DMS153 treated with DMSO at 0.1 percent for 48 hours (cell line): ENCODE measurements at regions not wholly inside any gene's neighbourhood (a gene's known extent, or its start where the extent isn't known, plus 50 kb on each side); places are given as distances from the start of the nearest gene placed in this dataset.
"Not testable (repeated sequence)": the region's sequence is repeated elsewhere in the genome, so short reads cannot be mapped to it uniquely, and the experiment has no call there.

ENCODE experiments used
- DNase-seq: peaks from one replicate; lab custom pipeline; 2025; ENCODE audit not compliant: unreplicated experiment; lab: John Stamatoyannopoulos, UW

GRCh38 chr2:120647487-120647886 lies 88.2 kb upstream of the GLI2 start:
- no peak for DNase-seq

- DNase-seq: not testable (repeated sequence)
Observed at GRCh38 chr2:120649381-120649780, 86.3 kb upstream of the GLI2 start.

- DNase-seq: no peak
Observed at GRCh38 chr2:120650022-120650644, 85.5 kb upstream of the GLI2 start.

- no peak for DNase-seq
Observed at GRCh38 chr2:120651818-120652217, 83.8 kb upstream of the GLI2 start.

GRCh38 chr2:120653046-120653445 lies 82.6 kb upstream of the GLI2 start:
- DNase-seq: no peak

- no peak for DNase-seq
Observed at GRCh38 chr2:120653871-120654270, 81.8 kb upstream of the GLI2 start.

GRCh38 chr2:120654381-120655134 lies 81.1 kb upstream of the GLI2 start:
- DNase-seq: no peak

GRCh38 chr2:120656273-120656950 lies 79.3 kb upstream of the GLI2 start:
- DNase-seq: no peak

GRCh38 chr2:120658042-120658769 lies 77.5 kb upstream of the GLI2 start:
- no peak for DNase-seq

- no peak for DNase-seq
Observed at GRCh38 chr2:120658770-120659158, 76.9 kb upstream of the GLI2 start.

GRCh38 chr2:120659275-120659977 lies 76.2 kb upstream of the GLI2 start:
- DNase-seq: no peak

GRCh38 chr2:120660056-120660694 lies 75.5 kb upstream of the GLI2 start:
- no peak for DNase-seq

- DNase-seq: no peak
Observed at GRCh38 chr2:120660771-120661459, 74.8 kb upstream of the GLI2 start.

GRCh38 chr2:120661551-120661950 lies 74.1 kb upstream of the GLI2 start:
- no peak for DNase-seq

GRCh38 chr2:120662046-120662445 lies 73.6 kb upstream of the GLI2 start:
- no peak for DNase-seq

- DNase-seq: no peak
Observed at GRCh38 chr2:120662746-120663145, 72.9 kb upstream of the GLI2 start.

- DNase-seq: no peak
Observed at GRCh38 chr2:120666433-120666832, 69.2 kb upstream of the GLI2 start.

- no peak for DNase-seq
Observed at GRCh38 chr2:120667981-120668380, 67.7 kb upstream of the GLI2 start.

- no peak for DNase-seq
Observed at GRCh38 chr2:120669121-120669952, 66.3 kb upstream of the GLI2 start.
